ENCODE measurements at regions not wholly inside any gene's neighbourhood (a gene's known extent, or its start where the extent isn't known, plus 50 kb on each side); places are given as distances from the start of the nearest gene placed in this dataset.

DNA sequence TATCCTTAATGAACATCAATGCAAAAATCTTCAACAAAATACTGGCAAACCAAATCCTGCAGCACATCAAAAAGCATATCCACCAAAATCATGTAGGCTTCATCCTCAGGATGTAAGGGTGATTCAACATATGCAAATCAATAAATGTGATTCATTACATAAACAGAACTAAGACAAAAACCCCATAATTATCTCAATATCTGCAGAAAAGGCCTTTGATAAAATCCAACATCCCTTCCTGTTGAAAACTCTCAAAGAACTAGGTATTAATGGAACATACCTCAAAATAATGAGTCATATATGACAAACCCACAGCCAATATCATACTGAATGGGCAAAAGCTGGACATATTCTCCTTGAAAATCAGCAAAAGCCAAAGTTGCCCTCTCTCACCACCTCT is 54.6 kb upstream of the DEPDC1 start:
- FAIRE-seq (no peak), DNase-seq (ENCODE audit: low read depth) (peak; percentile 29)
- no peaks in the 10 kb centered on the region for H3K36me3 ChIP-seq (ENCODE audit: control insufficient read depth, insufficient read depth, low read length)
- H3K27me3 ChIP-seq (ENCODE audit: control insufficient read depth, insufficient read depth, low read length): no peaks in the 10 kb centered on the region
- H3K4me3 ChIP-seq (ENCODE audit: low read depth, low read length): no peak overlapping the region
- TF ChIP-seq CTCF (IDR thresholded peaks at IDR 0.05; ENCODE audit: insufficient read depth, low read length, severe bottlenecking): no peak

DNA sequence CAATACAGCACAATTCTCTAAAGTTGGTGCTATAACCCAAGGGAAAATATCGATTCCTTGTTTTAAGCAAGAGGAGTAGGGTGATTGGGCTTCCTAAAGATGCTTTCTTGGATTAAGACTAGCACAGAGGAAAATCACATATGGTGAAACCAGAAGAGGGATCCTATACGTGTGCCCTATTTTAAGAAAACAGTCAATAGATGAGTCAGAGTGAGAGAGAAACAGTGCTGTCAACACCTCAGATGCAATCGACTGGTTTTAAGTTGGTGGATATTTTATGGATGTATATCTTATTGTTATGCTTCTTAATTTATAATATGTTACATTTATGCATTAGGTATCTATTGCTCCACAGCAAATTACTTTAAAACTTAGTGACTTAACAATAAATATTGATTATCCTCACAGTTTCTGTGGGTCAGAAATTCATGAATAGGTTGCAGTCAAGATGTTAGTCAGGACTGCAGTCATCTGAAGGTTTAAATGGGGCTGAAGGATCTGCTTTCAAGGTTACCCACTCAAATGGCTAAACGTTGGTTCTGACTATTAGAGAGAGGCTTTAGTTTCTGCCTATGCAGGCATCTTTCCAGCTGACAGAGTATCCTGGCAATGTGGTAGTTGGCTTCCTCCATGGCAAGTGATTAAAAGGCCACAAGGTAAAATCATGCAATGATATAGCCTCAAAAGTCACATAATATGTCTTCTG is 61.6 kb upstream of the DEPDC1 start:
- Histone ChIP-seq H3K36me3 (ENCODE audit: control insufficient read depth, insufficient read depth, low read length) (no peaks in the 10 kb centered on the region), H3K27me3 (ENCODE audit: control insufficient read depth, insufficient read depth, low read length) (no peaks in the 10 kb centered on the region), H3K4me3 (ENCODE audit: low read depth, low read length) (no peak overlapping the region)
- TF ChIP-seq CTCF (IDR thresholded peaks at IDR 0.05; ENCODE audit: insufficient read depth, low read length, severe bottlenecking): no peak
- no peak for FAIRE-seq
- DNase-seq (ENCODE audit: low read depth): peak; percentile 45

DNA sequence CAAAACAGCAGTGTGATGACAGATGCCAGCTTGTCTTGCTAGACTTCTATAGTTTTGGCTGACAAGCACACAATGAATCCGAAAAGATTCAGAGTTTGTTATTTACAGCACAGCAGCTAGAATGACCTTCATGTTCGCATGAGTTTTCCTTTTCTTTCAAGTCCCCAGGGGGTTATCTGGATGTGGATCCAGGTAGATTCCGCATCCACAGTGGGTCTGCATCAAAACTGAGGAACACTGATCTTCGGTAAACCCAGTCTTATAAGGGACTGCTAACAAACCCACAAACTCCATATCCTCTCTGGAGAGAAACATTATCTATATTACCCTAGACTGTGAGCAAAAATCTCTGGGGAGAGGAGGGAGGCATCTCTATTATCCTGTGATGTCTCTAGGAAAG is 69.0 kb upstream of the DEPDC1 start:
- DNase-seq (ENCODE audit: low read depth) (no peak), FAIRE-seq (no peak)
- Histone ChIP-seq H3K27me3 (ENCODE audit: control insufficient read depth, insufficient read depth, low read length) (no peaks in the 10 kb centered on the region), H3K4me3 (ENCODE audit: low read depth, low read length) (no peak overlapping the region), H3K36me3 (ENCODE audit: control insufficient read depth, insufficient read depth, low read length) (no peaks in the 10 kb centered on the region)
- TF ChIP-seq CTCF (IDR thresholded peaks at IDR 0.05; ENCODE audit: insufficient read depth, low read length, severe bottlenecking): no peak

DNA sequence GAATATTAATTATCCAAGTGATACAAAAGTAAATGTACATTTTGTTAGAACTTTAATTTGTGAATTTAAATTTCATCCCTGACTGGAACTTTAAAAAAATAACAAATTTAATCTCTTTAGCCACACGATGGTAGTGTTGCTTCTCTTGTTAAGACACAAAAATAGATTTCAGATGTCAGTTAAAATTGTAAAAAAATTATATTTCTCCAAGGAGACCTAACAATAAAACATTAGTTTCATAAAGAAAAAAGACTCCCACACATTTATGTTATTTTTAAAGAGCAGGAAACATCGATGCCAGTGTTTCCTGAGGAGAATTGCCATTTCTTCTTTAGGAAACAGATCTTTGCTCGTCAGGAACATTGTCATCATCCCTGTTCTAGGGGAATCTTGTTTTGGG is 74.0 kb upstream of the DEPDC1 start:
- H3K36me3 ChIP-seq (ENCODE audit: control insufficient read depth, insufficient read depth, low read length): no peaks in the 10 kb centered on the region
- DNase-seq (ENCODE audit: low read depth) (no peak), FAIRE-seq (no peak)
- no peak overlapping the region for H3K4me3 ChIP-seq (ENCODE audit: low read depth, low read length)
- TF ChIP-seq CTCF (IDR thresholded peaks at IDR 0.05; ENCODE audit: insufficient read depth, low read length, severe bottlenecking): no peak
- H3K27me3 ChIP-seq (ENCODE audit: control insufficient read depth, insufficient read depth, low read length): no peaks in the 10 kb centered on the region

- FAIRE-seq (no peak), DNase-seq (ENCODE audit: low read depth) (peak; percentile 27)
- TF ChIP-seq CTCF (IDR thresholded peaks at IDR 0.05; ENCODE audit: insufficient read depth, low read length, severe bottlenecking): no peak
- no peak overlapping the region for H3K4me3 ChIP-seq (ENCODE audit: low read depth, low read length)
- H3K36me3 ChIP-seq (ENCODE audit: control insufficient read depth, insufficient read depth, low read length): no peaks in the 10 kb centered on the region
- no peaks in the 10 kb centered on the region for H3K27me3 ChIP-seq (ENCODE audit: control insufficient read depth, insufficient read depth, low read length)
These were observed 74.8 kb upstream of the DEPDC1 start for GRCh38 chr1:68571454-68572235.
